Liver (tissue), 7 donors: ENCODE measurements at regions not wholly inside any gene's neighbourhood (a gene's known extent, or its start where the extent isn't known, plus 50 kb on each side); places are given as distances from the start of the nearest gene placed in this dataset.
A peak's percentile ranks its signal among the peaks of the same experiment; 100 is the strongest.
"Not testable (repeated sequence)": the region's sequence is repeated elsewhere in the genome, so short reads cannot be mapped to it uniquely, and the experiment has no call there.

Experiments
- DNase-seq: peaks from one replicate; pipeline ENCODE4 v3.0.0-alpha.2; 2017; ENCODE audit warnings: low spot score
- H3K27ac ChIP-seq, 2 donors: one replicate each; pipeline ENCODE4 v1.7.0; 2013; ENCODE audit warnings: inconsistent platforms in 2 of 2, low read length in 2 of 2, control low read depth in 1 of 2, low read depth in 1 of 2, mild to moderate bottlenecking in 1 of 2
- H3K27me3 ChIP-seq, 4 donors: one replicate each; pipeline versions ENCODE4 v1.6.1 to v1.7.0; 2013; ENCODE audit warnings: low read length in 3 of 4, inconsistent platforms in 1 of 4, mild to moderate bottlenecking in 1 of 4, moderate library complexity in 1 of 4; ENCODE audit not compliant: control insufficient read depth in 4 of 4, insufficient read depth in 4 of 4
- H3K36me3 ChIP-seq, 4 donors: one replicate each; pipeline versions ENCODE4 v1.6.1 to v1.7.0; 2013; ENCODE audit warnings: low read length in 3 of 4, mild to moderate bottlenecking in 3 of 4, low read depth in 1 of 4, moderate library complexity in 1 of 4; ENCODE audit not compliant: control insufficient read depth in 4 of 4, insufficient read depth in 3 of 4
- H3K4me1 ChIP-seq, 4 donors: one replicate each; pipeline versions ENCODE4 v1.6.1 to v1.7.0; 2013; ENCODE audit warnings: low read length in 3 of 4, mild to moderate bottlenecking in 3 of 4, moderate library complexity in 1 of 4; ENCODE audit not compliant: control insufficient read depth in 4 of 4, insufficient read depth in 4 of 4
- H3K4me3 ChIP-seq, 3 donors: one replicate each; pipeline versions ENCODE4 v1.6.1 to v1.7.0; 2013; ENCODE audit warnings: low read length in 3 of 3, control low read depth in 1 of 3, low read depth in 1 of 3, mild to moderate bottlenecking in 1 of 3
- H3K9ac ChIP-seq, 2 donors: one replicate each; pipeline ENCODE4 v1.7.0; 2013; ENCODE audit warnings: low read length in 2 of 2, mild to moderate bottlenecking in 2 of 2, moderate library complexity in 2 of 2, control low read depth in 1 of 2, low read depth in 1 of 2
- H3K9me3 ChIP-seq, 4 donors: one replicate each; pipeline versions ENCODE4 v1.6.1 to v1.7.0; 2013; ENCODE audit warnings: low read length in 3 of 4; ENCODE audit not compliant: control insufficient read depth in 4 of 4
- ATF3 ChIP-seq: IDR thresholded peaks from 2 replicates; pipeline ENCODE4 v1.6.1; 2016; ENCODE audit warnings: antibody characterized with exemption
- EGR1 ChIP-seq, 2 donors: IDR thresholded peaks; 2 replicates each; pipeline ENCODE4 v1.6.1; 2016 to 2018; ENCODE audit warnings: antibody characterized with exemption in 2 of 2, low read depth in 2 of 2
- FOXA2 ChIP-seq: IDR thresholded peaks from 2 replicates; pipeline ENCODE4 v1.6.1; 2016; ENCODE audit warnings: antibody characterized with exemption
- GABPA ChIP-seq, 2 donors: IDR thresholded peaks in 1 of 2; conservative IDR thresholded peaks in 1 of 2; 2 replicates each; pipeline ENCODE4 v1.6.1; 2016; ENCODE audit warnings: antibody characterized with exemption in 2 of 2, mild to moderate bottlenecking in 1 of 2, moderate library complexity in 1 of 2
- HNF4A ChIP-seq, 2 donors: conservative IDR thresholded peaks; 2 replicates each; pipeline ENCODE4 v1.6.1; 2016; ENCODE audit warnings: antibody characterized with exemption in 2 of 2, mild to moderate bottlenecking in 2 of 2
- HNF4G ChIP-seq: IDR thresholded peaks from 2 replicates; pipeline ENCODE4 v1.6.1; 2016; ENCODE audit warnings: antibody characterized with exemption
- JUND ChIP-seq, 2 donors: IDR thresholded peaks; 2 replicates each; pipeline ENCODE4 v1.6.1; 2016; ENCODE audit warnings: antibody characterized with exemption in 2 of 2
- MAX ChIP-seq: IDR thresholded peaks from 2 replicates; pipeline ENCODE4 v1.6.1; 2016; ENCODE audit warnings: antibody characterized with exemption
- NR2F2 ChIP-seq: IDR thresholded peaks from 2 replicates; pipeline ENCODE4 v1.6.1; 2016; ENCODE audit warnings: antibody characterized with exemption
- RAD21 ChIP-seq, 2 donors: IDR thresholded peaks; 2 replicates each; pipeline ENCODE4 v1.6.1; 2016; ENCODE audit warnings: antibody characterized with exemption in 2 of 2, mild to moderate bottlenecking in 2 of 2
- RXRA ChIP-seq, 2 donors: IDR thresholded peaks; 2 replicates each; pipeline ENCODE4 v1.6.1; 2017 to 2018; ENCODE audit warnings: antibody characterized with exemption in 2 of 2, mild to moderate bottlenecking in 1 of 2
- SP1 ChIP-seq: IDR thresholded peaks from 2 replicates; pipeline ENCODE4 v1.6.1; 2018; ENCODE audit warnings: antibody characterized with exemption, mild to moderate bottlenecking
- TAF1 ChIP-seq: conservative IDR thresholded peaks from 2 replicates; pipeline ENCODE4 v1.6.1; 2016; ENCODE audit warnings: antibody characterized with exemption, mild to moderate bottlenecking
- YY1 ChIP-seq: IDR thresholded peaks from 2 replicates; pipeline ENCODE4 v1.6.1; 2016; ENCODE audit warnings: antibody characterized with exemption, mild to moderate bottlenecking
- whole genome bisulfite sequencing: extraction: QIAGEN DNeasy Blood & Tissue Kit; methylation state at CpG from one replicate; pipeline ENCODE4 v1.1.7; 2013; 5-methylcytosine and 5-hydroxymethylcytosine counted together
- donor health status: healthy.
- donor health status: healthy.
- donor health status: healthy.
- donor health status: healthy.

- H3K9me3 ChIP-seq, result peaks cover 2 to 19% (median 2%) of the 10 kb centered on the region in 4 donors
- no peaks in the 10 kb centered on the region for H3K27me3 ChIP-seq
- H3K9ac ChIP-seq, result no peak overlapping the region
- H3K4me3 ChIP-seq, result no peak overlapping the region
- TF ChIP-seq JUND (IDR thresholded peaks at IDR 0.05) (no peak), GABPA (IDR thresholded peaks at IDR 0.05 in 1 of 2, conservative IDR thresholded peaks at IDR 0.05 in 1 of 2) (no peak), TAF1 (no peak), EGR1 (IDR thresholded peaks at IDR 0.05; ENCODE audit: low read depth in 2 of 2) (no peak), SP1 (no peak), FOXA2 (no peak), HNF4A (conservative IDR thresholded peaks at IDR 0.05) (no peak), HNF4G (no peak), ATF3 (no peak)
- peaks cover 0 to 1% (median 0%) of the 10 kb centered on the region in 4 donors for H3K4me1 ChIP-seq
- no peaks in the 10 kb centered on the region for H3K36me3 ChIP-seq
- no peak overlapping the region for H3K27ac ChIP-seq
- no peak for DNase-seq
Observed at GRCh38 chr12:46567667-46568066, 195.1 kb upstream of the SLC38A2 start.

GRCh38 chr12:46562625-46563225 is 190.2 kb upstream of the SLC38A2 start:
- DNase-seq, result no peak

GRCh38 chr12:46561769-46562624 is 189.4 kb upstream of the SLC38A2 start:
- not testable (repeated sequence) for H3K27ac ChIP-seq, H3K4me1 ChIP-seq, H3K27me3 ChIP-seq, H3K9ac ChIP-seq, DNase-seq, H3K9me3 ChIP-seq, H3K36me3 ChIP-seq, H3K4me3 ChIP-seq
- 82% methylated on average over 7 of the region's 7 CpGs for WGBS

More at GRCh38 chr12:46562625-46563225, 190.2 kb upstream of the SLC38A2 start:
- no peak overlapping the region for H3K9ac ChIP-seq
- no peak overlapping the region for H3K27ac ChIP-seq
- TF ChIP-seq GABPA (IDR thresholded peaks at IDR 0.05 in 1 of 2, conservative IDR thresholded peaks at IDR 0.05 in 1 of 2) (no peak), MAX (no peak), RAD21 (IDR thresholded peaks at IDR 0.05) (peak in 1 of 2 donors; percentile 32), RXRA (IDR thresholded peaks at IDR 0.05) (no peak)
- H3K4me1 ChIP-seq, result no peaks in the 10 kb centered on the region
- H3K36me3 ChIP-seq, result no peaks in the 10 kb centered on the region
- peaks cover 0 to 14% (median under 1%) of the 10 kb centered on the region in 4 donors for H3K9me3 ChIP-seq
- no peaks in the 10 kb centered on the region for H3K27me3 ChIP-seq
- H3K4me3 ChIP-seq, result no peak overlapping the region
- WGBS, result 69% methylated on average over 5 of the region's 5 CpGs

GRCh38 chr12:46560874-46561273 is 188.3 kb upstream of the SLC38A2 start:
- Histone ChIP-seq H3K4me1 (peaks cover 0 to 5% (median under 1%) of the 10 kb centered on the region in 4 donors), H3K4me3 (no peak overlapping the region), H3K27me3 (no peaks in the 10 kb centered on the region), H3K9me3 (peaks cover 0 to 5% (median 0%) of the 10 kb centered on the region in 4 donors), H3K36me3 (no peaks in the 10 kb centered on the region), H3K9ac (no peak overlapping the region), H3K27ac (no peak overlapping the region)
- 99% methylated on average over 1 of the region's 1 CpG for WGBS
- TF ChIP-seq FOXA2, result no peak
- TF ChIP-seq ATF3, result no peak
- TF ChIP-seq MAX, result no peak
- TF ChIP-seq YY1, result no peak
- TF ChIP-seq NR2F2, result no peak
- no peak for TF ChIP-seq JUND (IDR thresholded peaks at IDR 0.05)
- no peak for TF ChIP-seq TAF1
- TF ChIP-seq GABPA (IDR thresholded peaks at IDR 0.05 in 1 of 2, conservative IDR thresholded peaks at IDR 0.05 in 1 of 2), result no peak
- DNase-seq, result no peak
